ENCODE measurements at regions not wholly inside any gene's neighbourhood (a gene's known extent, or its start where the extent isn't known, plus 50 kb on each side); places are given as distances from the start of the nearest gene placed in this dataset.

DNA sequence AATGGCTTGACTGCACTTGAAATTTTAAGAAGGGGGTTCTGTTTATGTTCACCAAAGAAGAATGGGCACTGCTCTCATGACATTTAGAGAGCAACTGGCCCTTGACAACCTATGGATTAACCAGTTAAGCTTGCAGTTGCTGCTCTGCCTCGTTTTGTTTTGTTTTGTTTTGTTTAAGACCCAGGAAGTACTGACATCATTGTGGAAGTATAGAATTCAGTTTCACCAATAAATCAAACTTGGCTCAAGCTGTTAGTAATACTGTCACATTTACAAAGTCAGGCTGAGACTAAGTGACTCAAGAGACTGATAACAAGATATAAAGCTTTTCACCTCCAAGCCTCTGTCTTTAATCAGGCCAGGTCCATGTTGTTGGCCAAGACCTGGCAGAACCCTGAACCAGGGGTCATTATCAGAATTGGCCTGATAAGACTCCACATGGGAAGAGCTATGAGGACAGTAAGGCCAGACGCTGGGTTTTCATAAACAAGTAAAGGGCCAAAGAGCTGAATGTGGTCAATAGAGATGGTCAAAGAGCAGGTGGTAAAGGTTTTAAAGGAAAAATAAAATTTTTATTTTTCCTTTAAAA is 99.4 kb upstream of the VGLL2 start:
- no peak for FAIRE-seq
- POLR2A ChIA-PET: no interaction called here
- Histone ChIP-seq H3K9ac (ENCODE audit: control insufficient read depth, insufficient read depth, low read length) (no peak overlapping the region), H3K27ac (ENCODE audit: control insufficient read depth, insufficient read depth) (no peak overlapping the region), H3K9me3 (replicated peaks; ENCODE audit: control insufficient read depth, insufficient read depth, low read length) (no peaks in the 10 kb centered on the region), H2AFZ (ENCODE audit: control insufficient read depth, low read depth, low read length) (no peak overlapping the region), H3K4me3 (no peak overlapping the region), H3K4me1 (ENCODE audit: control insufficient read depth, insufficient read depth, low read length) (no peaks in the 10 kb centered on the region), H3K27me3 (replicated peaks in 1 of 2; ENCODE audit: control insufficient read depth in 2 of 2, insufficient read depth in 2 of 2, low read length in 1 of 2) (no peaks in the 10 kb centered on the region), H4K20me1 (ENCODE audit: control insufficient read depth, insufficient read depth) (no peaks in the 10 kb centered on the region), H3K36me3 (ENCODE audit: control insufficient read depth in 2 of 2, insufficient read depth in 2 of 2, low read length in 1 of 2) (no peaks in the 10 kb centered on the region), H3K4me2 (ENCODE audit: control insufficient read depth, insufficient read depth) (no peak overlapping the region), H3K79me2 (ENCODE audit: control insufficient read depth, insufficient read depth, low read length) (no peaks in the 10 kb centered on the region)
- DNase-seq (ENCODE audit: low read depth, low spot score): no peak
- RAD21 ChIA-PET (ENCODE audit: unreplicated experiment): no interaction called here
- in situ Hi-C loops (cut with MboI) (no loop called here), intact Hi-C loops (cut with micrococcal nuclease; ENCODE audit: unreplicated experiment) (no loop called here)
- CTCF ChIA-PET: interaction anchor here (1.2 kb wide), 1 partner anchor 98 kb away, joined by 3 read pairs; no protein-coding TSS in a partner anchor
- ATAC-seq: no peak
- SMC1A ChIA-PET (ENCODE audit: uncharacterized antibody, unreplicated experiment): no interaction called here
- no TSS peak for BruUV-seq (replicated peaks)
- 3% methylated on average over 2 of the region's 2 CpGs for WGBS (ENCODE audit: insufficient coverage, insufficient replicate concordance, low lambda C conversion rate, missing lambda C conversion rate)
- TF ChIP-seq MEF2B (IDR thresholded peaks at IDR 0.05; ENCODE audit: partially characterized antibody, poor library complexity, severe bottlenecking): no peak
- TF ChIP-seq BCL11A (IDR thresholded peaks at IDR 0.05; ENCODE audit: low read depth, low read length): no peak
- TF ChIP-seq ZSCAN29 (IDR thresholded peaks at IDR 0.05): no peak
- TF ChIP-seq FOXM1 (IDR thresholded peaks at IDR 0.05; ENCODE audit: low read depth, low read length): no peak
- TF ChIP-seq, protein P1, sequence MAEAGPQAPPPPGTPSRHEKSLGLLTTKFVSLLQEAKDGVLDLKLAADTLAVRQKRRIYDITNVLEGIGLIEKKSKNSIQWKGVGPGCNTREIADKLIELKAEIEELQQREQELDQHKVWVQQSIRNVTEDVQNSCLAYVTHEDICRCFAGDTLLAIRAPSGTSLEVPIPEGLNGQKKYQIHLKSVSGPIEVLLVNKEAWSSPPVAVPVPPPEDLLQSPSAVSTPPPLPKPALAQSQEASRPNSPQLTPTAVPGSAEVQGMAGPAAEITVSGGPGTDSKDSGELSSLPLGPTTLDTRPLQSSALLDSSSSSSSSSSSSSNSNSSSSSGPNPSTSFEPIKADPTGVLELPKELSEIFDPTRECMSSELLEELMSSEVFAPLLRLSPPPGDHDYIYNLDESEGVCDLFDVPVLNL (IDR thresholded peaks at IDR 0.05; ENCODE audit: low read depth, low read length): no peak
- TF ChIP-seq, protein P2, sequence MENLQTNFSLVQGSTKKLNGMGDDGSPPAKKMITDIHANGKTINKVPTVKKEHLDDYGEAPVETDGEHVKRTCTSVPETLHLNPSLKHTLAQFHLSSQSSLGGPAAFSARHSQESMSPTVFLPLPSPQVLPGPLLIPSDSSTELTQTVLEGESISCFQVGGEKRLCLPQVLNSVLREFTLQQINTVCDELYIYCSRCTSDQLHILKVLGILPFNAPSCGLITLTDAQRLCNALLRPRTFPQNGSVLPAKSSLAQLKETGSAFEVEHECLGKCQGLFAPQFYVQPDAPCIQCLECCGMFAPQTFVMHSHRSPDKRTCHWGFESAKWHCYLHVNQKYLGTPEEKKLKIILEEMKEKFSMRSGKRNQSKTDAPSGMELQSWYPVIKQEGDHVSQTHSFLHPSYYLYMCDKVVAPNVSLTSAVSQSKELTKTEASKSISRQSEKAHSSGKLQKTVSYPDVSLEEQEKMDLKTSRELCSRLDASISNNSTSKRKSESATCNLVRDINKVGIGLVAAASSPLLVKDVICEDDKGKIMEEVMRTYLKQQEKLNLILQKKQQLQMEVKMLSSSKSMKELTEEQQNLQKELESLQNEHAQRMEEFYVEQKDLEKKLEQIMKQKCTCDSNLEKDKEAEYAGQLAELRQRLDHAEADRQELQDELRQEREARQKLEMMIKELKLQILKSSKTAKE (IDR thresholded peaks at IDR 0.05; ENCODE audit: low read depth, poor library complexity, severe bottlenecking): no peak
- no peak for TF ChIP-seq SMAD1 (IDR thresholded peaks at IDR 0.05; ENCODE audit: low read depth, partially characterized antibody)
- no peak for TF ChIP-seq GABPA (IDR thresholded peaks at IDR 0.05; ENCODE audit: low read depth)
- no peak for TF ChIP-seq TCF7 (IDR thresholded peaks at IDR 0.05; ENCODE audit: borderline replicate concordance)
- TF ChIP-seq ESRRA (IDR thresholded peaks at IDR 0.05; ENCODE audit: low read length): no peak
- TF ChIP-seq RAD51 (IDR thresholded peaks at IDR 0.05): no peak
- TF ChIP-seq, protein P3, sequence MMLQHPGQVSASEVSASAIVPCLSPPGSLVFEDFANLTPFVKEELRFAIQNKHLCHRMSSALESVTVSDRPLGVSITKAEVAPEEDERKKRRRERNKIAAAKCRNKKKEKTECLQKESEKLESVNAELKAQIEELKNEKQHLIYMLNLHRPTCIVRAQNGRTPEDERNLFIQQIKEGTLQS (IDR thresholded peaks at IDR 0.05; ENCODE audit: borderline replicate concordance, extremely low read depth, low read depth, low read length): no peak
- TF ChIP-seq RFX5 (IDR thresholded peaks at IDR 0.05; ENCODE audit: low read depth, low read length): no peak
- no peak for TF ChIP-seq ZBED1 (IDR thresholded peaks at IDR 0.05; ENCODE audit: borderline replicate concordance)
- TF ChIP-seq ZNF384 (IDR thresholded peaks at IDR 0.05; ENCODE audit: borderline replicate concordance, low read depth, low read length): no peak
- no peak for TF ChIP-seq SMARCA5 (IDR thresholded peaks at IDR 0.05)
- TF ChIP-seq, protein P4, sequence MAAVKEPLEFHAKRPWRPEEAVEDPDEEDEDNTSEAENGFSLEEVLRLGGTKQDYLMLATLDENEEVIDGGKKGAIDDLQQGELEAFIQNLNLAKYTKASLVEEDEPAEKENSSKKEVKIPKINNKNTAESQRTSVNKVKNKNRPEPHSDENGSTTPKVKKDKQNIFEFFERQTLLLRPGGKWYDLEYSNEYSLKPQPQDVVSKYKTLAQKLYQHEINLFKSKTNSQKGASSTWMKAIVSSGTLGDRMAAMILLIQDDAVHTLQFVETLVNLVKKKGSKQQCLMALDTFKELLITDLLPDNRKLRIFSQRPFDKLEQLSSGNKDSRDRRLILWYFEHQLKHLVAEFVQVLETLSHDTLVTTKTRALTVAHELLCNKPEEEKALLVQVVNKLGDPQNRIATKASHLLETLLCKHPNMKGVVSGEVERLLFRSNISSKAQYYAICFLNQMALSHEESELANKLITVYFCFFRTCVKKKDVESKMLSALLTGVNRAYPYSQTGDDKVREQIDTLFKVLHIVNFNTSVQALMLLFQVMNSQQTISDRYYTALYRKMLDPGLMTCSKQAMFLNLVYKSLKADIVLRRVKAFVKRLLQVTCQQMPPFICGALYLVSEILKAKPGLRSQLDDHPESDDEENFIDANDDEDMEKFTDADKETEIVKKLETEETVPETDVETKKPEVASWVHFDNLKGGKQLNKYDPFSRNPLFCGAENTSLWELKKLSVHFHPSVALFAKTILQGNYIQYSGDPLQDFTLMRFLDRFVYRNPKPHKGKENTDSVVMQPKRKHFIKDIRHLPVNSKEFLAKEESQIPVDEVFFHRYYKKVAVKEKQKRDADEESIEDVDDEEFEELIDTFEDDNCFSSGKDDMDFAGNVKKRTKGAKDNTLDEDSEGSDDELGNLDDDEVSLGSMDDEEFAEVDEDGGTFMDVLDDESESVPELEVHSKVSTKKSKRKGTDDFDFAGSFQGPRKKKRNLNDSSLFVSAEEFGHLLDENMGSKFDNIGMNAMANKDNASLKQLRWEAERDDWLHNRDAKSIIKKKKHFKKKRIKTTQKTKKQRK (IDR thresholded peaks at IDR 0.05; ENCODE audit: low read depth, low read length): no peak
- TF ChIP-seq BMI1 (IDR thresholded peaks at IDR 0.05; ENCODE audit: borderline replicate concordance): no peak
- TF ChIP-seq NFYB (IDR thresholded peaks at IDR 0.05; ENCODE audit: insufficient read depth, low read depth, low read length): no peak
